H9 (cell line): ENCODE measurements at regions not wholly inside any gene's neighbourhood (a gene's known extent, or its start where the extent isn't known, plus 50 kb on each side); places are given as distances from the start of the nearest gene placed in this dataset.

Experiments used
- DNase-seq: peaks from one replicate; pipeline ENCODE4 v3.0.0-alpha.2; 2017
- H2AFZ ChIP-seq: one replicate; pipeline ENCODE4 v1.6.1; 2013; ENCODE audit warnings: mild to moderate bottlenecking, low read length, control low read depth, moderate library complexity
- H2AK5ac ChIP-seq: 2 replicates; pipeline ENCODE4 v1.6.1; 2013; ENCODE audit warnings: low read length, control low read depth, mixed read lengths; ENCODE audit not compliant: insufficient read length
- H2BK120ac ChIP-seq: one replicate; pipeline ENCODE4 v1.6.1; 2013; ENCODE audit warnings: low read depth, mild to moderate bottlenecking, low read length, control low read depth, inconsistent platforms; ENCODE audit not compliant: poor library complexity, severe bottlenecking
- H2BK12ac ChIP-seq: 2 replicates; pipeline ENCODE4 v1.6.1; 2013; ENCODE audit warnings: low read length, control low read depth, mixed read lengths, low read depth; ENCODE audit not compliant: insufficient read length
- H2BK15ac ChIP-seq: 2 replicates; pipeline ENCODE4 v1.6.1; 2013; ENCODE audit warnings: low read depth, low read length, control low read depth
- H2BK20ac ChIP-seq: one replicate; pipeline ENCODE4 v1.6.1; 2013; ENCODE audit warnings: low read depth, mild to moderate bottlenecking, low read length, control low read depth, inconsistent platforms; ENCODE audit not compliant: poor library complexity, severe bottlenecking
- H2BK5ac ChIP-seq: 2 replicates; pipeline ENCODE4 v1.6.1; 2013; ENCODE audit warnings: low read length, control low read depth, mixed read lengths; ENCODE audit not compliant: insufficient read length
- H3K14ac ChIP-seq: 2 replicates; pipeline ENCODE4 v1.6.1; 2013; ENCODE audit warnings: low read length, control low read depth; ENCODE audit not compliant: insufficient read depth
- H3K18ac ChIP-seq: 2 replicates; pipeline ENCODE4 v1.6.1; 2013; ENCODE audit warnings: low read depth, mild to moderate bottlenecking, mixed read lengths, low read length, control low read depth; ENCODE audit not compliant: insufficient read length
- H3K23ac ChIP-seq: 2 replicates; pipeline ENCODE4 v1.6.1; 2013; ENCODE audit warnings: low read length, control low read depth, mixed read lengths, low read depth; ENCODE audit not compliant: insufficient read length
- H3K23me2 ChIP-seq: 2 replicates; pipeline ENCODE4 v1.6.1; 2013; ENCODE audit warnings: low read depth, mild to moderate bottlenecking, mixed read lengths, low read length, control low read depth; ENCODE audit not compliant: insufficient read length, poor library complexity, severe bottlenecking
- H3K27ac ChIP-seq: 2 replicates; pipeline ENCODE4 v1.5.1; 2013; ENCODE audit warnings: low read length, control low read depth, mixed read lengths, low read depth; ENCODE audit not compliant: insufficient read length
- H3K27me3 ChIP-seq: 2 replicates; pipeline ENCODE4 v1.6.1; 2013; ENCODE audit warnings: low read length, control low read depth, inconsistent platforms; ENCODE audit not compliant: insufficient read depth
- H3K4ac ChIP-seq: 2 replicates; pipeline ENCODE4 v1.6.1; 2013; ENCODE audit warnings: low read depth, mild to moderate bottlenecking, control low read depth, inconsistent platforms, low read length, moderate library complexity
- H3K4me1 ChIP-seq: 2 replicates; pipeline ENCODE4 v1.6.1; 2013; ENCODE audit warnings: low read length, control low read depth, inconsistent platforms; ENCODE audit not compliant: insufficient read depth
- H3K4me2 ChIP-seq: 2 replicates; pipeline ENCODE4 v1.6.1; 2013; ENCODE audit warnings: low read length, control low read depth, mixed read lengths; ENCODE audit not compliant: insufficient read length, insufficient read depth
- H3K56ac ChIP-seq: 2 replicates; pipeline ENCODE4 v1.6.1; 2013; ENCODE audit warnings: low read depth, mild to moderate bottlenecking, mixed read lengths, low read length, control low read depth; ENCODE audit not compliant: insufficient read length
- H3K79me1 ChIP-seq: 2 replicates; pipeline ENCODE4 v1.6.1; 2013; ENCODE audit warnings: low read depth, mild to moderate bottlenecking, moderate library complexity, low read length, control low read depth, inconsistent platforms; ENCODE audit not compliant: insufficient read depth, poor library complexity, severe bottlenecking
- H3K79me2 ChIP-seq: 2 replicates; pipeline ENCODE4 v1.6.1; 2013; ENCODE audit warnings: low read length, control low read depth, inconsistent platforms; ENCODE audit not compliant: insufficient read depth
- H3K9ac ChIP-seq: 2 replicates; pipeline ENCODE4 v1.6.1; 2013; ENCODE audit warnings: low read length, control low read depth, mixed read lengths; ENCODE audit not compliant: insufficient read length; ENCODE audit errors: extremely low read depth
- H3K9me3 ChIP-seq: one replicate; pipeline ENCODE4 v1.6.1; 2013; ENCODE audit warnings: low read depth, low read length, inconsistent platforms; ENCODE audit not compliant: control insufficient read depth
- H3T11ph ChIP-seq: one replicate; pipeline ENCODE4 v1.6.1; 2013; ENCODE audit warnings: mild to moderate bottlenecking, low read length, control low read depth, inconsistent platforms
- H4K20me1 ChIP-seq: one replicate; pipeline ENCODE4 v1.6.1; 2013; ENCODE audit not compliant: control insufficient read depth, insufficient read length, insufficient read depth
- H4K5ac ChIP-seq: 2 replicates; pipeline ENCODE4 v1.6.1; 2013; ENCODE audit warnings: low read depth, mild to moderate bottlenecking, mixed read lengths, low read length, control low read depth; ENCODE audit not compliant: insufficient read length
- H4K8ac ChIP-seq: replicated peaks from 2 replicates; pipeline ENCODE4 v1.6.1; 2013; ENCODE audit warnings: low read length, control low read depth, mixed read lengths, low read depth; ENCODE audit not compliant: insufficient read length
- H4K91ac ChIP-seq: 2 replicates; pipeline ENCODE4 v1.6.1; 2013; ENCODE audit warnings: low read depth, mild to moderate bottlenecking, moderate library complexity, mixed read lengths, low read length, control low read depth; ENCODE audit not compliant: insufficient read length
- H3K27ac Mint-ChIP-seq, 3 experiments: 2 replicates in 2 of 3; 3 replicates in 1 of 3; pipeline ENCODE4 v1.8.0; 2020 to 2021; ENCODE audit warnings: mixed read lengths in 3 of 3, mild to moderate bottlenecking in 1 of 3, moderate library complexity in 1 of 3
- H3K27me3 Mint-ChIP-seq: 2 replicates; pipeline ENCODE4 v1.8.0; 2021; ENCODE audit warnings: low read depth, mild to moderate bottlenecking, moderate library complexity, mixed read lengths
- H3K36me3 Mint-ChIP-seq, 3 experiments: 2 replicates in 2 of 3; 3 replicates in 1 of 3; pipeline ENCODE4 v1.8.0; 2020 to 2021; ENCODE audit warnings: low read depth in 3 of 3, mixed read lengths in 3 of 3; ENCODE audit not compliant: insufficient read depth in 1 of 3
- H3K4me1 Mint-ChIP-seq, 2 experiments: 2 replicates each; pipeline ENCODE4 v1.8.0; 2020; ENCODE audit warnings: mixed read lengths in 2 of 2
- H3K4me3 Mint-ChIP-seq, 2 experiments: 2 replicates in 1 of 2; 3 replicates in 1 of 2; pipeline ENCODE4 v1.8.0; 2020 to 2021; ENCODE audit warnings: mild to moderate bottlenecking in 2 of 2, mixed read lengths in 2 of 2, moderate library complexity in 1 of 2
- H3K9me3 Mint-ChIP-seq, 2 experiments: 2 replicates in 1 of 2; 3 replicates in 1 of 2; pipeline ENCODE4 v1.8.0; 2020; ENCODE audit warnings: mild to moderate bottlenecking in 2 of 2, mixed read lengths in 2 of 2, moderate library complexity in 1 of 2
- CTCF ChIP-seq: fragments of 200-600 bp; sonication (generic); conservative IDR thresholded peaks from 3 replicates; pipeline ENCODE4 v1.8.0; 2021; ENCODE audit warnings: antibody characterized with exemption, mild to moderate bottlenecking
- WGBS: extraction: QIAGEN DNeasy Blood & Tissue Kit; methylation state at CpG from one replicate; pipeline ENCODE4 v1.1.7; 2013; ENCODE audit warnings: missing lambda C conversion rate, low lambda C conversion rate, mixed read lengths; ENCODE audit not compliant: insufficient read length; ENCODE audit errors: extremely low coverage; 5-methylcytosine and 5-hydroxymethylcytosine counted together

- Mint-ChIP-seq H3K27ac (peak overlapping the region in 2 of 3 experiments; percentile 8 to 29; a peak in 4 of 7 replicates), H3K27me3 (no peaks in the 10 kb centered on the region; the same call in 1 of the 2 replicates), H3K36me3 (peaks cover 9 to 16% (median 11%) of the 10 kb centered on the region in 3 experiments), H3K4me1 (peaks cover 7 to 14% of the 10 kb centered on the region in 2 experiments), H3K4me3 (no peak overlapping the region), H3K9me3 (peaks cover 8 to 14% of the 10 kb centered on the region in 2 experiments; a peak in 4 of 5 replicates)
- Histone ChIP-seq H3K56ac (no peak overlapping the region), H3K79me1 (no peaks in the 10 kb centered on the region), H3K27me3 (no peaks in the 10 kb centered on the region), H3K4me1 (no peaks in the 10 kb centered on the region), H3K9me3 (peaks cover 8% of the 10 kb centered on the region), H2BK20ac (no peak overlapping the region), H3K79me2 (no peaks in the 10 kb centered on the region), H3T11ph (no peak overlapping the region), H2BK5ac (no peak overlapping the region), H3K27ac (no peak overlapping the region), H2AFZ (no peak overlapping the region), H2AK5ac (no peak overlapping the region), H3K4ac (no peak overlapping the region), H3K4me2 (no peak overlapping the region), H4K5ac (no peak overlapping the region), H3K18ac (no peak overlapping the region), H3K23ac (no peak overlapping the region), H3K23me2 (no peaks in the 10 kb centered on the region), H4K8ac (no peak overlapping the region), H2BK15ac (no peak overlapping the region), H3K9ac (no peak overlapping the region), H4K20me1 (no peaks in the 10 kb centered on the region), H3K14ac (no peak overlapping the region), H2BK120ac (no peak overlapping the region), H2BK12ac (no peak overlapping the region), H4K91ac (no peak overlapping the region)
- no peak for DNase-seq
- TF ChIP-seq CTCF: no peak
- no CpG with 5 or more reads among the region's 3 CpGs for WGBS
Measured at GRCh38 chr2:167595839-167596471, 651.4 kb downstream of the STK39 start.
